Muscle layer of colon (tissue), 2 donors: ENCODE measurements at regions not wholly inside any gene's neighbourhood (a gene's known extent, or its start where the extent isn't known, plus 50 kb on each side); places are given as distances from the start of the nearest gene placed in this dataset.

Experiments
- H3K27ac ChIP-seq: one replicate; pipeline ENCODE4 v1.7.0; 2013; ENCODE audit warnings: low read depth, mild to moderate bottlenecking, low read length, moderate library complexity
- H3K27me3 ChIP-seq, 2 donors: one replicate each; pipeline ENCODE4 v1.7.0; 2013; ENCODE audit warnings: low read length in 2 of 2, mild to moderate bottlenecking in 2 of 2; ENCODE audit not compliant: insufficient read depth in 2 of 2, control insufficient read depth in 1 of 2
- H3K36me3 ChIP-seq: one replicate; pipeline ENCODE4 v1.7.0; 2013; ENCODE audit warnings: mild to moderate bottlenecking, low read length; ENCODE audit not compliant: insufficient read depth
- H3K4me1 ChIP-seq: one replicate; pipeline ENCODE4 v1.7.0; 2013; ENCODE audit warnings: mild to moderate bottlenecking, low read length; ENCODE audit not compliant: insufficient read depth
- H3K4me3 ChIP-seq, 2 donors: one replicate each; pipeline ENCODE4 v1.7.0; 2013; ENCODE audit warnings: low read length in 2 of 2, low read depth in 1 of 2, mild to moderate bottlenecking in 1 of 2, moderate library complexity in 1 of 2
- H3K9ac ChIP-seq: one replicate; pipeline ENCODE4 v1.7.0; 2013; ENCODE audit warnings: low read length
- H3K9me3 ChIP-seq: one replicate; pipeline ENCODE4 v1.7.0; 2013; ENCODE audit warnings: mild to moderate bottlenecking, low read length
- donor health status: abdominal sarcoma.
- donor health status: Adenocarcinoma of cecum.

DNA sequence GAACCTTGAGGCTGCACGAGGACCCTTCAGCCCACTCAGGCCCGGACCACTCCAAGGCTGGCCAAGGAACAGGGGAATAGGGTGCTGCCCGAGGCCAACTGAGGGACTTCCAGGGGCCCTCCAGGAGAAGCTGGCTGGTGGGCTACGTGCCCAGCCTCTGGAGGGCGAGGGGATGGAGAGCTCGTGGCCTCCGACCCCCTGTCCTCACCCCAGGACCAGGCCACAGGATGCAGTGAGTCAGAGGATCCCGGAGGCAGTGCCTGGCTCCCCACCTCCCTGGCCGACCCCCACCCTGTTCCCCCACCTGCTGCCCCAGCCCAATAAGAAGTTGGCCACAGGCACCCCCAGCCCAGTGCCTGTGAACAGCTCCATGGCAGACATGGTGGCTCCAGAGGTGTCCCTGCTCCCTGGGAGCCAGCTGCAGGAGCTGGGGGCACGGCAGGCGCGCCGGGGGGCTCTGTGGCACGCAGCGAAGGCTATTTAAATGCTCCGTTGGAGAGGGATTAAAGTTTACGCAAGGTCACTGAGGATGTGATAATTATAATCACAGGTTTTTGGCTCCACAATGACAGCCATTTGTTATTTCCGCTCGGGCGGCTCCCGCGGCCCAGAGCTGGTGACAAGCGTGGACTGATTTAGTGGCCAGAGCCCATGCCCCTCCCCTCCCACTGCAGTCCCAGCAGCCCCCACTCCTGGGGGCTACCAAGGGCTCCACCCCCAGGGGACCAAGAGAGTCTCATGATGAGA, 95.7 kb upstream of the NKX1-1 start:
- H3K27ac ChIP-seq, result no peak overlapping the region
- peaks cover 0 to 28% of the 10 kb centered on the region in 2 donors for H3K27me3 ChIP-seq
- H3K4me1 ChIP-seq, result no peaks in the 10 kb centered on the region
- no peak overlapping the region for H3K9ac ChIP-seq
- H3K4me3 ChIP-seq, result no peak overlapping the region
- no peaks in the 10 kb centered on the region for H3K36me3 ChIP-seq
- H3K9me3 ChIP-seq, result no peaks in the 10 kb centered on the region

DNA sequence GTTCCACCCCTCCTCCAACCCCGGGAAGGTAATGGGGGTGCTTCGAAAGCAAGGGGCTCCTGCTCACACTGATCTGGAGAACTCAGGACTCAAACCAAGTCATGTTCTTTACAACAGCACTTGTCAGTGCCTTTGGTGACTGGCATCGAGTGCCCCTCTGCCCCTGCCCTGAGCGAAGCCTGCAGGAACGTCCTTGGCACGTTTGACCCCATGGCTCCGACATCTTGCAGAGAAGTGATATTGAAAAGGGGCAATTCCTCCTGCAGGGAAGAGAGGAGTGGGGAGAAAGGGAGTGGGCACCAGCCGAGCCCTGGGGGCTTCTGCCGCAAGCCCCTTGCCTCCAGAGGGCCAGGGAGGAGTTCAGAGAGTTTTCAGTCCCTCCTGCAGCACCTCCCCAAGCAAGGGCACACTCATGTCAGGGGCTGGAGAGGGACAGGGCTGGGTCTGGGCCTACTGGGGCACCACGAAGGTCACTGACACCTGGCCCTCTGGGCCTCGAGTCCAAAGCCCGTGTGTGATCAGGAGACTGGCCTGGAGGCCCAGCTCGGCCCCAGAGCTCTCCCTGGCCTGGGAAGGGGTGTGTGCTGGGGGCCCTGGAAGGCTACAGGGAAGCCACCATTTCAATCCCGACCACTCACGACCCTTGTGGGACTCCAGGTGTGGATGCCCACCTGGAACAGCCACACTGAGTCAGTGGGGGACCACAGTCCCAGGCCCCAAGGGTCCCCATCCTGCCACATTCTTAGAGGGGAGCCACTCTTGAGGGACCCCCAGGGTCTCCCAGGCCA, 94.9 kb upstream of the NKX1-1 start:
- peaks cover 0 to 24% of the 10 kb centered on the region in 2 donors for H3K27me3 ChIP-seq
- H3K9me3 ChIP-seq, result no peaks in the 10 kb centered on the region

DNA sequence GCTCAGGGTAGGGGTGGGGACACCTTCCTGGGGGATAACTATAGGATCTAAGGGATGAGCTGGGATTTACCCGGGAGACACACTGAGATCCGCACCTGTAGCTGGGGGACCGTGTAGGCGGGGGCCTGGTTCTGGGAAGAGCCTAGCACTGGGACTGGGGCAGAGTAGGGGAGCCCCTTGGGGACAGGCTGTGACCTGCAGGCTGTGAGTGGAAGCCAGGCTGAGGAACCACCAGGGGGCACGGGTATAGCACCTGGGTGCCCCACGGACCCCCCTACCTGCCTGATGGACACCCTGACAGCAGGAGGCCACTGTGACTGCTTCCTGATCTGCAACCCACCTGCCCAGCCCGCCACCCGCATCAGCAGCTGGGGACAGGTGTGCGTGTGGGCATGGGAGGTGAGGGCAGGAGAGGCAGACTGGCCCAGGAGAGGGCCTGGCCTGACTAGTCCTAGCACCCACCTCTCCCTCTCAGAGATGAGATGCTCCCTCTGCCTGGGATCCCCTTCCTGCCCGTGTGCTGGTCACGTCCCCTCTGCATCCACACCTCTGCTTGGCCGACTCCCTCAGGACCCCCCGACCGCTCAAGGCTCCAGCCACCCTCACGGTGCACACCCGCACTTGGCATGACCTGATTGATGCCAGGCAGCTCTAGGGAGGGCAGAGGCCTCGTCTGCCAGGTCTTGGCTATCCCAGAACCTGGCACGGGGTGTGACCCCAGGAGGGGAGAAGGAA, 94.2 kb upstream of the NKX1-1 start:
- Histone ChIP-seq H3K9me3 (no peaks in the 10 kb centered on the region), H3K27me3 (peaks cover 0 to 19% of the 10 kb centered on the region in 2 donors)

More for the DNA sequence above, 94.9 kb upstream of the NKX1-1 start:
- Histone ChIP-seq H3K36me3 (no peaks in the 10 kb centered on the region), H3K27ac (no peak overlapping the region), H3K9ac (no peak overlapping the region), H3K4me1 (no peaks in the 10 kb centered on the region), H3K4me3 (no peak overlapping the region)

DNA sequence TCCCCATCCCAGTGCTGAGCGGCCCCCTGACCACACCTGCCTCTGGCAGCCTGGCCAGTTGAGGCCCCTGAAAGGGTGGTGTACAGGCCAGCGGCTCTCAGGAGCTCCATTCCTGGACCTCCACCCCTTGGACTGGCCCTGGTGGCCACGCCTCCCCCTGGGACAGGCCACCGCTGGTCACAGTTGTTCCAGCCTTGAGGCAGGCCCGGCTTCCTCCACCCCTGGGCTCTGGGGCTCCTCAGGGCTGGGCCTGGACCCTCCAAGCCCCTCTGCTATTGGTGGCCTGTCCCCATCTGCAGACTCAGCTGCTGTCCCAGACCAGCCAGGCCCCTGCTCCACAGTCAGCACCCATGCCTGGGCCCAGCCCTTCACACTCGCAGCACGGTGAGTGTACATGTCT, 93.2 kb upstream of the NKX1-1 start:
- no peak overlapping the region for H3K27ac ChIP-seq
- H3K36me3 ChIP-seq, result no peaks in the 10 kb centered on the region
- H3K9me3 ChIP-seq, result no peaks in the 10 kb centered on the region
- H3K4me1 ChIP-seq, result no peaks in the 10 kb centered on the region
- no peak overlapping the region for H3K4me3 ChIP-seq
- H3K9ac ChIP-seq, result no peak overlapping the region
- H3K27me3 ChIP-seq, result peaks cover 0 to 18% of the 10 kb centered on the region in 2 donors

More for the DNA sequence above, 94.2 kb upstream of the NKX1-1 start:
- Histone ChIP-seq H3K27ac (no peak overlapping the region), H3K4me1 (no peaks in the 10 kb centered on the region), H3K4me3 (no peak overlapping the region), H3K36me3 (no peaks in the 10 kb centered on the region), H3K9ac (no peak overlapping the region)

DNA sequence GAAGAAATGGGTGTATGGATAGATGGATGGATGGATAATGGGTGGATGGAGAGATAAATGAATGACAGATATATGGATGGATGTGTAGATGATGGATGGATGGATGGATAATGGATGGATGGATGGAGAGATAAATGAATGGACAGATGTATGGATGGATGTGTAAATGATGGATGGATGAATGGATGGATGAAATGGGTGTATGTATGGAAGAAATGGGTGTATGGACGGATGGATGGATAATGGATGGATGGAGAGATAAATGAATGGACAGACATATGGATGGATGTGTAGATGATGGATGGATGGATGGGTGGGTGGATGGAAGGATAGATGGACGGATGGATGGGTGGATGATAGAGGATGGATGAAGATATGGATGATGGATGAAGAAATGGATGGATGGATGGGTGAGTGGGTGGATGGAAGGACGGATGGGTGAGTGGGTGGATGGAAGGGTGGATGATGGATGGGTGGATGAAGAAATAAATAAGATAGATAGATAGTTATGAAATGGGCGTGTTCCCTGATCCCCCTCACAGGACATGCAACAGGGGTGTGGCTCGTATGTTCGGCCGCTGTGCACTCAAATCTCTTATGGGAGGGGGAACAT, 91.1 kb upstream of the NKX1-1 start:
- no peak overlapping the region for H3K27ac ChIP-seq
- H3K9me3 ChIP-seq, result no peaks in the 10 kb centered on the region
- no peaks in the 10 kb centered on the region for H3K36me3 ChIP-seq
- no peaks in the 10 kb centered on the region for H3K4me1 ChIP-seq
- no peak overlapping the region for H3K9ac ChIP-seq
- H3K4me3 ChIP-seq, result no peak overlapping the region
- H3K27me3 ChIP-seq, result peaks cover 0 to 23% of the 10 kb centered on the region in 2 donors

DNA sequence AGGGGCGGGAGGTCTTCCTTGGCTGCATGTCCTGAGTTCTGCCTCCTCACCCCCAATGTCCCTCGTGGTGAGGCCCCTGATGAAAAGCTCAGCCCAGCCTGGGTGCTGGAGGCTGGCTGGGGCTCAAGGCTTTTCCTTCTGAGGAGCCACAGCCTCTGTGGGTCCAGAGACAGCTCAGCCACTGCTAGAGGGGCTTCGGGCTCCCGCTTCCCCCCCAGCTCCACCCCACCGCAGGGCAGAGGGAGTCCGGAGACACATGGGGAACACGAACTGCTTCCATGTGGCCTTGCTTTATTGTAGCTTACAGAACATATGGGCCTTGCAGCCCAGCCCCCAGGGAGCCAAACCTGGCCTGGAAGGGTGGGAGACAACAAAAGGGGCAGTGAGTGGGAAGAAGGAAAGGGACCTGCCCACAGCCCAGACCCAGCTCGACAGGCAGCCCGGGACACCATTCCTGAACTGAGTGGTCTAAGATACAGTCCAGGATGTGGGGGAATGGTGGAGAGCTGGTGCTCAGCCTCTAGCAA, 89.9 kb upstream of the NKX1-1 start:
- Histone ChIP-seq H3K9ac (no peak overlapping the region), H3K4me1 (no peaks in the 10 kb centered on the region), H3K36me3 (no peaks in the 10 kb centered on the region), H3K27ac (no peak overlapping the region), H3K27me3 (peaks cover 0 to 28% of the 10 kb centered on the region in 2 donors), H3K4me3 (no peak overlapping the region), H3K9me3 (no peaks in the 10 kb centered on the region)

DNA sequence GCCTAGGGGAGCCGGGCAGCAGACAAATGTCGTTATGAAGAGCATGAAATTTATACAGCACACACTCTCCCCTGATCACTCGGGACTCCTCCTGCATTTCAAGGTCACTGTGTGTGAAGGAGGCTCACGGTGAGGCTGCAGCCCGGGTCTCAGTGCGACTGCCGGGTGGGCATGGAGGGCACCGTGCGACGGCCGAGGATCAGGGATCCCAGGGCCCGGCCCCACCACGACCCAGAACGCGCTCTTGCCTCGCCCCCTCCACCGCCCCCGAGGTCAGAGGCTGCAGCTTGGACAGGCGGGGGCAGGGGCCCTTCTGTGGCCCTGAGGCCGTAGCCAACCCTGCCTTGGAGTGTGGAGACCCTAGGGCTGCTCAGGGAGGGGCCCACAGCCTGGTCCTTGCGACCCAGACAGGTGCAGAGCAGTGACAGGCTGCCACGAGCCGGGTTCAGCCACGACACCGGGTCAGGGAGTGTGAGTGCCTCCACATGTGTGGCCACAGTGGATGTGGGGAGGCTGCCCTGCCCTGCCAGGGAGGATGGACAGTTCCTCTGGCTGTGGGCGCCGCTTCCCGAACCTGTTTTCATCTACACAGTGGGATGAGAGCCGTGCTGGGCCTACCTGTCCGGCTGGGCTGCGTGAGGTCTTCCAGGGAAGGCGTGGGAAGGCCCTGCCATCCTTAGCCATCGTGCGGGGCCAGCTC, 89.3 kb upstream of the NKX1-1 start:
- no peaks in the 10 kb centered on the region for H3K4me1 ChIP-seq
- H3K36me3 ChIP-seq, result no peaks in the 10 kb centered on the region
- no peak overlapping the region for H3K27ac ChIP-seq
- H3K9ac ChIP-seq, result no peak overlapping the region
- H3K9me3 ChIP-seq, result no peaks in the 10 kb centered on the region
- H3K4me3 ChIP-seq, result no peak overlapping the region
- peaks cover 0 to 34% of the 10 kb centered on the region in 2 donors for H3K27me3 ChIP-seq

DNA sequence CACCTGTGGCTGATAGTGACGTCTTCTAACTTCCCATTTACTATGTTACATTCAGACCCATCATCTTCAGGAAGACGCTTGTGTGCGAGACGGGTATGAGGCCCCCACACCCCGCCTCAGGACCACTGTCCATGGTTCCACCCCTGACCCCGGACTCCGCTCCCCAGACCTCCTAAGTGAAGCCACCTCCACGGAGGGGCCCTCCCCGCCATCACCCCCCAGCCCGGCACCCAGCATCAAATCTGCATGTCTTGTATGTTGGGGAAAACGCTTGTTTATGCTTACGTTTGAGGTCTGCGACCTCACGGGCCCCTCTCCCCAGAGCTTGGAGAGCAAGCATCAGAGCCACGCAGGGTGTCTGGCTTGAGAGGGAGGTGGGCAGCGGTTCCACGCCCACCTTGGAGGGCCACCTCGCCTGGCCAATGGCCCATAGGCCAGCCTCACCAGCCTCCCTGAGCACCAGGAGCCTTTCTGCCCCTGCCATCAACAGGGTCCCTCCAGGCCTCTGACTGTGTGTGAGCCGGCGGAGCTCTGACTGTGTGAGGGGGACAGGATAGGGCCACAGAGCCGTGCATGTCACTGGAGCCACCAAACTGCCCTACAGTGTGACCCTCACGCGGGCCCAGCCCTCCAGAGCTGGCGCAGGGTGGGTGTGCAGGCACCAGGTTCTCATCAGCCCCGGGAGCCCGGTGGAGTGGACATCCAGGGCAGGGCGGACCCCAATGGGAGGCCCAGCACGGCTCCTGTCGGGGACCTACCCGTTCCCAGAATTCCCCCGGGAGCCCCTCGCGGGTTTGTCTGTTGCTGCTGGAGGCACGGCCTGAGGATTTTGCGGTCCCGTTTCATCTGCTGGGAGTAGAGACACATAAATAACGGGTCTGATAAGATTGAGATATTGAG, 88.4 kb upstream of the NKX1-1 start:
- H3K9ac ChIP-seq, result no peak overlapping the region
- H3K9me3 ChIP-seq, result no peaks in the 10 kb centered on the region
- no peaks in the 10 kb centered on the region for H3K36me3 ChIP-seq
- H3K27me3 ChIP-seq, result peaks cover 0 to 43% of the 10 kb centered on the region in 2 donors
- H3K4me3 ChIP-seq, result no peak overlapping the region
- no peak overlapping the region for H3K27ac ChIP-seq
- H3K4me1 ChIP-seq, result no peaks in the 10 kb centered on the region

DNA sequence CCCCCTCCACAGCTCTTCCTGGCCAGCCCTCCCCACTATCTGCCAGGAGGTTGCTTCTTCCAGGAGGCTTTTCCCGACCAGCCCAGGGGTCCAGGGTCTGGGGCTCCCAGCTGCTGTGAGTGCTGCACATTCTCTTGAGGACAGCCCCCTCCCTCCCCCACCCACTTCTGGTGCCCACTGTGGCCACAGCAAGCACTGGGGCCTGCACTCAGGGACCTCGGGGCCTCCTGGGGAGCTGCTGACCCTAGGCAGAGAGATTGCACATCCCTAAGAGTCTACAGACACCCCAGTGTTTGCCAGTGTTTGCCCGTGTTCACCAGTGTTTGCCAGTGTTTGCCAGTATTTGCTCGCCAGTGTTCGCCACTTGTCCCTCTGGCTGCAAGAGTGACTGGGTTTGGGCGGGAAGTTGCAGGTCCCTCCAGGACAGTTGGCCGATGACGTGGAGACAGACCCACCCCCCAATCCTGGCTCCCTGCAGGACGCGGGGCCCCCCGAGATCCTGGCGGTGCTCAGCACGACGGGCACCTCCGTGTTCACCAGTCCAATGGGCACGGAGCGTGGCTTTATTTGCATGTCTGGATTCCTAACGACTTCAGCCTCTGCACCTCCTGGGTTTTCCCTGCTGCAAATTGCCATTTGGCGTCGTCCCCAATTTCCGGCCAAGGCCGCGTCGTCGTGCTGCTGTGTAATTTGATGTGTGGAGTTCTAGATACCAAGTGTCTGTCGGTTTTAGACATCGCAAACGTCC, 87.5 kb upstream of the NKX1-1 start:
- H3K9ac ChIP-seq, result no peak overlapping the region
- no peaks in the 10 kb centered on the region for H3K9me3 ChIP-seq
- no peaks in the 10 kb centered on the region for H3K36me3 ChIP-seq
- no peak overlapping the region for H3K27ac ChIP-seq
- H3K4me3 ChIP-seq, result no peak overlapping the region
- H3K4me1 ChIP-seq, result no peaks in the 10 kb centered on the region
- H3K27me3 ChIP-seq, result peaks cover 0 to 53% of the 10 kb centered on the region in 2 donors
